A549 (cell line): ENCODE measurements at regions not wholly inside any gene's neighbourhood (a gene's known extent, or its start where the extent isn't known, plus 50 kb on each side); places are given as distances from the start of the nearest gene placed in this dataset.

Experiments
- ATAC-seq, 2 experiments: fragments of 200-7000 bp in 1 of 2; fragments of >200 bp in 1 of 2; cut with Nextera tagmentation in 1 of 2; cut with Tn5 transposase in 1 of 2; 3 replicates each; pipeline versions ENCODE4 v1.8.0 to v1.9.1; 2018 to 2020; ENCODE audit warnings: mild to moderate bottlenecking in 1 of 2, moderate library complexity in 1 of 2
- CTCF ChIA-PET: fragments of 300-600 bp; sonication (Branson Sonifier 250); formaldehyde crosslinking; extraction: SDS; loops from one replicate; lab custom pipeline; 2021; ENCODE audit warnings: antibody characterized with exemption, inconsistent platforms; lab: Yijun Ruan, JAX
- POLR2A ChIA-PET: fragments of 350-600 bp; formaldehyde crosslinking; extraction: SDS; loops from one replicate; lab custom pipeline; 2021; ENCODE audit warnings: antibody characterized with exemption, inconsistent platforms; lab: Yijun Ruan, JAX
- DNase-seq, 2 experiments: peaks; one replicate each; pipeline versions ENCODE4 v3.0.0 to v3.0.0-alpha.2; 2011 to 2016; ENCODE audit warnings: low read depth in 1 of 2, low spot score in 1 of 2
- FAIRE-seq: peaks from 2 replicates; lab custom pipeline; 2011; peaks lifted over from hg19 to GRCh38; lab: Jason Lieb, UNC
- H3K27ac ChIP-seq, 2 experiments: fragments of >200 bp; sonication (Bioruptor Twin); formaldehyde crosslinking; 3 replicates each; pipeline ENCODE4 v1.5.1; 2016 to 2017
- H3K4me1 ChIP-seq: fragments of >200 bp; sonication (Bioruptor Twin); formaldehyde crosslinking; 3 replicates; pipeline ENCODE4 v1.6.1; 2016
- H3K4me2 ChIP-seq: fragments of >200 bp; sonication (Bioruptor Twin); formaldehyde crosslinking; 3 replicates; pipeline ENCODE4 v1.6.1; 2016
- H3K4me3 ChIP-seq: fragments of >200 bp; sonication (Bioruptor Twin); formaldehyde crosslinking; 3 replicates; pipeline ENCODE4 v1.5.1; 2016
- H3K9me3 ChIP-seq: fragments of >200 bp; sonication (Bioruptor Twin); formaldehyde crosslinking; 3 replicates; pipeline ENCODE4 v1.6.1; 2016
- BCL3 ChIP-seq: fragments of >200 bp; sonication (Bioruptor Twin); formaldehyde crosslinking; IDR thresholded peaks from 3 replicates; pipeline ENCODE4 v1.6.1; 2016
- BHLHE40 ChIP-seq: IDR thresholded peaks from 2 replicates; pipeline ENCODE4 v1.6.1; 2012; ENCODE audit warnings: low read depth, low read length, inconsistent platforms
- CBX2 ChIP-seq: fragments of 200-600 bp; sonication (generic); IDR thresholded peaks from 2 replicates; pipeline ENCODE4 v1.6.1; 2016; ENCODE audit warnings: low read depth, mild to moderate bottlenecking, borderline replicate concordance
- CBX8 ChIP-seq: fragments of 200-600 bp; sonication (generic); IDR thresholded peaks from 2 replicates; pipeline ENCODE4 v1.6.1; 2016
- CHD2 ChIP-seq: fragments of 150-350 bp; IDR thresholded peaks from 2 replicates; pipeline ENCODE4 v1.6.1; 2014; ENCODE audit warnings: low read length; ENCODE audit not compliant: partially characterized antibody
- CHD4 ChIP-seq: fragments of 200-600 bp; sonication (generic); IDR thresholded peaks from 2 replicates; pipeline ENCODE4 v1.6.1; 2016; ENCODE audit warnings: antibody characterized with exemption, mild to moderate bottlenecking, borderline replicate concordance
- E2F6 ChIP-seq: IDR thresholded peaks from 2 replicates; pipeline ENCODE4 v1.6.1; 2012; ENCODE audit warnings: low read depth, borderline replicate concordance
- EHF ChIP-seq: fragments of 250-450 bp; sonication (Bioruptor Pico); IDR thresholded peaks from 2 replicates; pipeline ENCODE4 v1.5.0; 2020; ENCODE audit warnings: mild to moderate bottlenecking
- EP300 ChIP-seq, 2 experiments: fragments of >200 bp; sonication (Bioruptor Twin); formaldehyde crosslinking; IDR thresholded peaks; 2 replicates in 1 of 2; 3 replicates in 1 of 2; pipeline ENCODE4 v1.6.1; 2016 to 2017
- FOSL2 ChIP-seq, 2 experiments: fragments of 450-650 bp in 1 of 2; fragments of >200 bp in 1 of 2; sonication (Bioruptor Twin) in 1 of 2; formaldehyde crosslinking; IDR thresholded peaks; 2 replicates each; pipeline versions ENCODE4 v1.5.0 to v1.6.1; 2016 to 2020; ENCODE audit warnings: mild to moderate bottlenecking in 1 of 2, moderate library complexity in 1 of 2
- HDAC2 ChIP-seq: fragments of 200-600 bp; sonication (generic); IDR thresholded peaks from 2 replicates; pipeline ENCODE4 v1.6.1; 2016
- HEYL ChIP-seq: fragments of 250-450 bp; sonication (Bioruptor Pico); IDR thresholded peaks from 2 replicates; pipeline ENCODE4 v1.8.0; 2021; ENCODE audit warnings: mild to moderate bottlenecking, moderate library complexity
- HOXB5 ChIP-seq: fragments of 250-450 bp; sonication (Bioruptor Pico); IDR thresholded peaks from 2 replicates; pipeline ENCODE4 v1.5.0; 2020; ENCODE audit warnings: mild to moderate bottlenecking, moderate library complexity
- KDM1A ChIP-seq: fragments of 200-600 bp; sonication (generic); IDR thresholded peaks from 2 replicates; pipeline ENCODE4 v1.6.1; 2016; ENCODE audit warnings: low read depth, mild to moderate bottlenecking
- MAX ChIP-seq: IDR thresholded peaks from 2 replicates; pipeline ENCODE4 v1.6.1; 2012
- MAZ ChIP-seq: fragments of 150-350 bp; IDR thresholded peaks from 2 replicates; pipeline ENCODE4 v1.6.1; 2014; ENCODE audit warnings: antibody characterized with exemption, low read depth, low read length, borderline replicate concordance
- NPAS2 ChIP-seq: fragments of 250-450 bp; sonication (Bioruptor Pico); IDR thresholded peaks from 2 replicates; pipeline ENCODE4 v1.8.0; 2022; ENCODE audit warnings: mild to moderate bottlenecking, moderate library complexity, borderline replicate concordance
- PHF8 ChIP-seq: fragments of 200-600 bp; sonication (generic); IDR thresholded peaks from 2 replicates; pipeline ENCODE4 v1.6.1; 2016; ENCODE audit warnings: low read depth, mild to moderate bottlenecking, antibody characterized with exemption, moderate library complexity, borderline replicate concordance
- POLR2A ChIP-seq: IDR thresholded peaks from 2 replicates; pipeline ENCODE4 v1.6.1; 2012; ENCODE audit warnings: mild to moderate bottlenecking, low read length
- RARB ChIP-seq: fragments of 250-450 bp; sonication (Bioruptor Pico); IDR thresholded peaks from 2 replicates; pipeline ENCODE4 v1.8.0; 2021; ENCODE audit warnings: mild to moderate bottlenecking, moderate library complexity
- RNF2 ChIP-seq: fragments of 200-600 bp; sonication (generic); IDR thresholded peaks from 2 replicates; pipeline ENCODE4 v1.6.1; 2016; ENCODE audit warnings: low read depth, mild to moderate bottlenecking, antibody characterized with exemption, moderate library complexity, borderline replicate concordance
- TFCP2L1 ChIP-seq: fragments of 250-450 bp; sonication (Bioruptor Pico); IDR thresholded peaks from 2 replicates; pipeline ENCODE4 v1.5.0; 2021; ENCODE audit warnings: mild to moderate bottlenecking
- TP53 ChIP-seq: fragments of 250-450 bp; sonication (Bioruptor Pico); IDR thresholded peaks from 2 replicates; pipeline ENCODE4 v1.5.0; 2021; ENCODE audit warnings: mild to moderate bottlenecking, moderate library complexity
- USF2 ChIP-seq: fragments of 450-650 bp; IDR thresholded peaks from 2 replicates; pipeline ENCODE4 v1.6.1; 2014; ENCODE audit warnings: antibody characterized with exemption
- ZC3H11A ChIP-seq: fragments of 450-650 bp; IDR thresholded peaks from 2 replicates; pipeline ENCODE4 v1.6.1; 2014; ENCODE audit warnings: antibody characterized with exemption, mild to moderate bottlenecking
- ZSCAN20 ChIP-seq: fragments of 250-450 bp; sonication (Bioruptor Pico); IDR thresholded peaks from 2 replicates; pipeline ENCODE4 v1.8.0; 2022; ENCODE audit warnings: mild to moderate bottlenecking, moderate library complexity
- WGBS: methylation state at CpG from one replicate; pipeline ENCODE4 v1.1.6; 2017; ENCODE audit errors: missing lambda C conversion rate; 5-methylcytosine and 5-hydroxymethylcytosine counted together
- TF ChIP-seq, protein P1 (sequence below): fragments of 150-350 bp; IDR thresholded peaks from 2 replicates; pipeline ENCODE4 v1.6.1; 2014; ENCODE audit warnings: low read depth, mild to moderate bottlenecking, low read length

GRCh38 chr1:80842796-80843195, 957.9 kb upstream of the ADGRL2 start:
- no peak for ATAC-seq
- no peak for TF ChIP-seq PHF8
- TF ChIP-seq, all 56 proteins: peak for 0
- H3K4me1 ChIP-seq = no peaks in the 10 kb centered on the region
- no peak overlapping the region for H3K27ac ChIP-seq
- no peak for FAIRE-seq
- no peaks in the 10 kb centered on the region for H3K9me3 ChIP-seq
- no peak overlapping the region for H3K4me2 ChIP-seq
- CTCF ChIA-PET = no interaction called here
- no peak overlapping the region for H3K4me3 ChIP-seq
- no peak for DNase-seq
- POLR2A ChIA-PET = no interaction called here

DNA sequence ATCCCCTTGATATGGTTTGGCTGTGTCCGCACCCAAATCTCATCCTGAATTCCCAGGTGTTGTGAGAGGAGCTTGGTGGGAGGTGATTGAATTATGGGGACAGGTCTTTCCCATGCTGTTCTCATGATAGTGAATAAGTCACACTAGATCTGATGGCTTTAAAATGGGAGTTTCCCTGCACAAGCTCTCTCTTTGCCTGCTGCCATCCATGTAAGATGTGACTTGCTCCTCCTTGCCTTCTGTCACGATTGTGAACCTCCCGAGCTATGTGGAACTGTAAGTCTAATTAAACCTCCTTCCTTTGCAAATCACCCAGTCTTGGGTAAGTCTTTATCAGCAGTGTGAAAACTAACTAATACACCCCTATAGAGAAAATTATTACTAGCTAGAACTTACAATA, 959.5 kb upstream of the ADGRL2 start:
- TF ChIP-seq CBX2 = no peak
- DNase-seq (no peak), ATAC-seq (no peak), FAIRE-seq (no peak)
- Histone ChIP-seq H3K4me3 (no peak overlapping the region), H3K4me2 (no peak overlapping the region), H3K27ac (no peak overlapping the region), H3K9me3 (no peaks in the 10 kb centered on the region), H3K4me1 (no peaks in the 10 kb centered on the region)
- 34% methylated on average over 3 of the region's 3 CpGs for WGBS
- CTCF ChIA-PET = interaction anchor here (0.6 kb wide), 1 partner anchor 1230 kb away, joined by 3 read pairs; no protein-coding TSS in a partner anchor
- POLR2A ChIA-PET = no interaction called here

GRCh38 chr1:80837066-80837465, 963.7 kb upstream of the ADGRL2 start:
- POLR2A ChIA-PET = no interaction called here
- ATAC-seq (no peak), DNase-seq (no peak), FAIRE-seq (no peak)
- CTCF ChIA-PET = no interaction called here
- Histone ChIP-seq H3K27ac (no peak overlapping the region), H3K4me1 (no peaks in the 10 kb centered on the region), H3K9me3 (no peaks in the 10 kb centered on the region)
- WGBS = 47% methylated on average over 2 of the region's 2 CpGs
- no peak for TF ChIP-seq MAZ
- TF ChIP-seq EHF (CRISPR knock-in tag) = no peak
- no peak for TF ChIP-seq HEYL (CRISPR knock-in tag)
- TF ChIP-seq, all 56 proteins: peak for 0
- Histone ChIP-seq H3K4me2 (no peak overlapping the region), H3K4me3 (no peak overlapping the region)

GRCh38 chr1:80836505-80836904, 964.2 kb upstream of the ADGRL2 start:
- TF ChIP-seq TFCP2L1 (CRISPR knock-in tag) = no peak
- TF ChIP-seq HOXB5 (CRISPR knock-in tag) = no peak
- TF ChIP-seq BCL3 = no peak
- TF ChIP-seq TP53 (CRISPR knock-in tag) = no peak
- no peak for TF ChIP-seq CHD2
- TF ChIP-seq ZC3H11A = no peak
- no peak for TF ChIP-seq RNF2
- TF ChIP-seq E2F6 = no peak
- TF ChIP-seq KDM1A = no peak
- ChIA-PET POLR2A (no interaction called here), CTCF (no interaction called here)
- 38% methylated on average over 2 of the region's 2 CpGs for WGBS
- Histone ChIP-seq H3K9me3 (no peaks in the 10 kb centered on the region), H3K4me2 (no peak overlapping the region), H3K27ac (no peak overlapping the region), H3K4me3 (no peak overlapping the region), H3K4me1 (no peaks in the 10 kb centered on the region)
- DNase-seq = no peak
- no peak for ATAC-seq
- no peak for FAIRE-seq

DNA sequence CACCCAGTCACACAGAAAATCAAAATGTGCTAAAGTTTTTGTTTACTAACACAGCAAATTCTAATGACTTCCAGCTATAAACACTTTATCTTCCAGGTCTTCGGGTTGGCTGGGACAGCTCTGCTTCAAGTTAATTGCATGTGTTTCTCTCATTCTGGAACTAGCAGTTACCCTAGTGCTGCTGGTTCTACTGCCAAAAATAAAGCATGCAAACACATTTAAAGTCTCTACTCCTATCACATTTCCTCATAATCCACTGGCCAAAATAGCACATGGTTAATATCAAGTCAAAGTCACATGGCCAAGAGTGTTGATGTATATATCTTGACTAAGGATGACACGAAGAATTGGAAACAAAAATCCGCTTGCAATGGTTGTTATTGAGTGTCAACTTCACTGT, 973.1 kb upstream of the ADGRL2 start:
- H3K4me3 ChIP-seq = no peak overlapping the region
- no peak for ATAC-seq
- ChIA-PET CTCF (no interaction called here), POLR2A (no interaction called here)
- no peak for DNase-seq
- H3K27ac ChIP-seq = no peak overlapping the region
- no peaks in the 10 kb centered on the region for H3K4me1 ChIP-seq
- H3K9me3 ChIP-seq = no peaks in the 10 kb centered on the region
- TF ChIP-seq CBX8 (no peak), CHD2 (no peak), NPAS2 (CRISPR knock-in tag) (no peak), CHD4 (no peak), CBX2 (no peak), ZSCAN20 (CRISPR knock-in tag) (no peak), EP300 (IDR thresholded peaks at IDR 0.05) (no peak), FOSL2 (IDR thresholded peaks at IDR 0.05) (no peak), FOSL2 (CRISPR knock-in tag; IDR thresholded peaks at IDR 0.05) (no peak), POLR2A (no peak), MAX (no peak), USF2 (no peak), HOXB5 (CRISPR knock-in tag) (no peak), BHLHE40 (no peak), RARB (CRISPR knock-in tag) (no peak), HDAC2 (no peak)
- TF ChIP-seq, protein P1, sequence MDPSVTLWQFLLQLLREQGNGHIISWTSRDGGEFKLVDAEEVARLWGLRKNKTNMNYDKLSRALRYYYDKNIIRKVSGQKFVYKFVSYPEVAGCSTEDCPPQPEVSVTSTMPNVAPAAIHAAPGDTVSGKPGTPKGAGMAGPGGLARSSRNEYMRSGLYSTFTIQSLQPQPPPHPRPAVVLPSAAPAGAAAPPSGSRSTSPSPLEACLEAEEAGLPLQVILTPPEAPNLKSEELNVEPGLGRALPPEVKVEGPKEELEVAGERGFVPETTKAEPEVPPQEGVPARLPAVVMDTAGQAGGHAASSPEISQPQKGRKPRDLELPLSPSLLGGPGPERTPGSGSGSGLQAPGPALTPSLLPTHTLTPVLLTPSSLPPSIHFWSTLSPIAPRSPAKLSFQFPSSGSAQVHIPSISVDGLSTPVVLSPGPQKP = no peak
- H3K4me2 ChIP-seq = no peak overlapping the region
- FAIRE-seq = no peak
- WGBS = 56% methylated on average over 3 of the region's 3 CpGs
